ENCODE measurements at regions not wholly inside any gene's neighbourhood (a gene's known extent, or its start where the extent isn't known, plus 50 kb on each side); places are given as distances from the start of the nearest gene placed in this dataset.
"Not testable (repeated sequence)": the region's sequence is repeated elsewhere in the genome, so short reads cannot be mapped to it uniquely, and the experiment has no call there.

DNA sequence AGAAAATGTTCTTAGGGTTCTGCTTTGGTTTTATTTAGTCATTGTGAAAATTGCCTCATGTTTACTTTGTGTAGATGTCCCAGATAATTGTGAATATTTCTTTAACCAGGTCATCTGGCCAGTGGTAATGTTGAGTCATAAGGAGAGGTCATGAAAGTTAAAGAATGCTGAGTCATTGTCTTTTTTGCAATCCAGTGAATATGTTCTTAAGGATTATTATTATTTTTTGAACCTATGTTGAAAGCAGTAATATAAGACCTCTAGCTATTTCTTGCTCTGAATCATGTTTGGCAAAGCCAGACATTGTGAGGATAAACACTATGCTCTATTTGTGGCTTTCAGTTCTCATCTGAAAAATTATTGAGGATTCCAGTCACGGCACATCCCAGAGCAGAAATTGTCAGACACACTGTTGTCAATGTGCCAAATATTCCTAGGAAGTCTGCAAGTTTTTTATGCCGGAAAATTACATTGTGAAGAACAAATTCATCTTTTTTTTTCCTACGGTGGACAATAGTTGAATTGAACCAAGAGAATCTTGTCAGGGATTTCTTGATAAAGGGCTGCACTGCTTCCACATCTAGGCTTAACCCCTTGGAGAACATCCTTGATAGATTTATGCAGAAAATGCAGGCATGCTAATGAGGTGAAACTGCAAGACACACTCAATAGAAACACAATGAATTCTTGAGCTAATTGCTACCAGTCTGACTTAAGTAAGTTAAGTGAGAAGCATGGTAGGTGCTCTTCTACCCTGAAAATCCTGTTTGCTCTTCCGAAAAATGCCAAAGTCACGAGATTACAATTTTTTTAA is 369.6 kb downstream of the ATP23 start:
- Mint-ChIP-seq H3K4me3 (no peak overlapping the region), H3K36me3 (no peaks in the 10 kb centered on the region), H3K9me3 (peaks cover 6% of the 10 kb centered on the region), H3K4me1 (no peaks in the 10 kb centered on the region), H3K27ac (no peak overlapping the region), H3K27me3 (peaks cover 1% of the 10 kb centered on the region)

DNA sequence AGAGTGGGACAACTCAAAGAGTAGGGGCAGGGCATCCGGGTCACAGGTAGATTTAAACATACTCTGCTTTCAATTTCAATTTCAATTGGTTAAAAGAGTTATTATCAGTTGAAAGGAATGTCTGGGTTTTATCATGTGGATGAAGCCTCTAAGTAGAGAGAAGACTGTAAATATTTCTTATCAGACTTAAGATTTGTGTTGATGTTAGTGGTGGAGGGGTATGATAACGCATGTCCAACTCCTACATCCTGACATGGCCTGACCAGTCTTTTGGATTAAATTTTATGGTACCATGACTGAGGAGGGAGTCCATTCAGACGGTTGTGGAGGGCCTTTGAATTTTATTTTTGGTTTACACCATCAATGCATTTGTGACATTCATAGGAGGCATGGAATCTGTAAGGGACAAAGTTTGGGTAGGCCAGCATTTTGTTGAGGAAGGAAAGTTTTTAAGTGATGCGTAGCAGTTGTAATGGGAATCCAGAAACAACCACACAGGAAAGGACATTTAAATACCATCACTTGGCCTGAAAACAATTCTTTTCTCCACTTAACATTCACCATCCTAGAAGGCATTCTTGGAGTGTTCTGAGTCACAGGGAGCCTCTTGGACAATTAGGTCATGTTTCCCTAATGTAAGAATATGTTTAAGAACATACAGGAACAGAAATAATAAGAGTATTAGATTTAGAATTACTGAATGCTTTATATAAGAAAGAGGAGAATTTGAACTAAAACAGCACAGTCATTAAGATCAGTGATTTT is 371.9 kb downstream of the ATP23 start:
- H3K4me1 Mint-ChIP-seq = no peaks in the 10 kb centered on the region
- no peak overlapping the region for H3K4me3 Mint-ChIP-seq
- peaks cover 5% of the 10 kb centered on the region for H3K9me3 Mint-ChIP-seq
- peaks cover 1% of the 10 kb centered on the region for H3K36me3 Mint-ChIP-seq
- no peak overlapping the region for H3K27ac Mint-ChIP-seq
- H3K27me3 Mint-ChIP-seq = peaks cover 3% of the 10 kb centered on the region

DNA sequence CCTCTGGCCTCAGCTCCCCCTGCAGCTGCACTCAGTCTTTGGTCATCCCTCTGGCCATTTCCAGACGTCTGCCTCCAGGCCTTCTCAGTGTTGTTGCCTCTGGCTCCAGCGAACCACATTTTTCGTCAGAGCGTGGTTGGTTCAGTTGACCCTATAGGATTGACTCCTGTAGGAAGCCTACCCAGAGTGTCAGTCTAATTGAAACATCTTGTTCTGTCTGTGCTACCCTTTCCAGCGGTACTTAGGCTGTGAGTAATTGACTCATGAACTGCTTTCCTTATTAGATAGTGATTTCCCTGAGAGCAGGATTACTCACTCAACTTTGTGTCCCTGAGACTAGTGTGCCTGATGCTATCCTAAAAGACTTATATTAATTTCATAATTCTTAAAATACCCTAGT is 373.2 kb downstream of the ATP23 start:
- H3K27me3 Mint-ChIP-seq = peaks cover 3% of the 10 kb centered on the region
- peaks cover 14% of the 10 kb centered on the region for H3K9me3 Mint-ChIP-seq
- no peaks in the 10 kb centered on the region for H3K4me1 Mint-ChIP-seq
- H3K4me3 Mint-ChIP-seq = no peak overlapping the region
- H3K27ac Mint-ChIP-seq = no peak overlapping the region
- H3K36me3 Mint-ChIP-seq = peaks cover 1% of the 10 kb centered on the region

- peaks cover 2% of the 10 kb centered on the region for H3K27me3 Mint-ChIP-seq
- H3K4me3 Mint-ChIP-seq = no peak overlapping the region
- no peak overlapping the region for H3K27ac Mint-ChIP-seq
- no peaks in the 10 kb centered on the region for H3K4me1 Mint-ChIP-seq
- peaks cover 14% of the 10 kb centered on the region for H3K9me3 Mint-ChIP-seq
- H3K36me3 Mint-ChIP-seq = peaks cover 1% of the 10 kb centered on the region
Measured at GRCh38 chr12:58316926-58317325, 375.6 kb downstream of the ATP23 start.

DNA sequence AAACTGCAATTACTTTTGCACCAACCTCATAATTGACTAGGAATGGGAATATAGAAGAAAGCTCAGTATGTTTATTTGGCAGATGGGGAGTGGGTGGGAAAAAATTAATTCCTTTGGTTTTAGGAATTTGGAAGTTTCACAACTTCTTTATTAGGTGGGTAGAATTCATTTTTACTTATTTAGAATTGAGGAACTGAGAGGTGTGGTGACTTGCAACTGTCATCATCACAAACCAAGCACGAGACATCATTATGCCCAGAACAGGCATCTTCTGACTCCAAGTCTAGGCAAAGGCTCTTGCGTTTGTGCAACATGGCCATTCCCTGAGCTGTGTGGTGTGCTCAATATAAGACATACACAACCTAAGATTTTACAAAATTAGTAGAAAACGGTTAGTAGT is 380.0 kb downstream of the ATP23 start:
- Mint-ChIP-seq H3K9me3 (peaks cover 14% of the 10 kb centered on the region), H3K27ac (no peak overlapping the region), H3K4me3 (no peak overlapping the region), H3K27me3 (peaks cover 3% of the 10 kb centered on the region), H3K36me3 (peaks cover 1% of the 10 kb centered on the region), H3K4me1 (no peaks in the 10 kb centered on the region)

DNA sequence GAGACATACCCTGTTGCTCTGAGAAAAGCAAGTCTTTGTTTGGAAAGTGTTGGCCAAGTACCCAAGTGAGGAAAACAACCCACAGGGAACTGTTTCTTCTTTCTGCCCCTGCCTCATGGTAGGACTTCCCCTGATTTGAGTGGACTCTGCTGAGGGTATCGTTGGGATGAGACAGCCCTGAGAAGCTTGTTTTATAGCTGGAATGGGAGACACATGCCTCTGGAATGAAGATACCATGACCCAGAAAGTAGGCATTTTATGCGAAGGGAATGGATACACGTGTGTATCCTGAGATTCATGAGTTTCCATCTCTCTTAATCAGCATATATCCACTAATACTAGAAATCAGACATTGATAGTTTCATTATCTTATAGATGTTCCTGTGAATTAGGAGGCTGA is 382.3 kb downstream of the ATP23 start:
- no peak overlapping the region for H3K4me3 Mint-ChIP-seq
- peaks cover 1% of the 10 kb centered on the region for H3K27me3 Mint-ChIP-seq
- no peaks in the 10 kb centered on the region for H3K36me3 Mint-ChIP-seq
- no peaks in the 10 kb centered on the region for H3K4me1 Mint-ChIP-seq
- H3K27ac Mint-ChIP-seq = no peak overlapping the region
- peaks cover 9% of the 10 kb centered on the region for H3K9me3 Mint-ChIP-seq

DNA sequence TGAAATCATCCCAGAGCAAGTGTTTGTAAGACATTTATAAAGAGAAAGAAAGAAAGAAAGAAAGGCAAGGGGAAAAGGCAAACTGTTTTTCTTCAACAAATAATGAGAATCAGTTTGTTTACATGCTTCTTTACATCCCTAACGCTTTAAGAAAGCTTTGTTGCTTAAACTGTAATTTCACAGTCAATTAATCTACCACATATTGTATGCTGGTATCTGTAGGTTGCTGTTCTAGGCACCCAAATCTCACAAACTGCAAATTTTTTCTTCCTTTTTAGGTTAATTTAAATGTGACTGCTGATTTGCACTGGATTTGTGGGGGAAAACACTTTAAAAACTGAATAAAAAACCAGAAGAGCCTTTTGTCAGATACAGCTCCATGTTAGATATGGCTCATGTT is 384.2 kb downstream of the ATP23 start:
- H3K4me3 Mint-ChIP-seq = no peak overlapping the region
- no peaks in the 10 kb centered on the region for H3K9me3 Mint-ChIP-seq
- no peak overlapping the region for H3K27ac Mint-ChIP-seq
- no peaks in the 10 kb centered on the region for H3K36me3 Mint-ChIP-seq
- peaks cover 1% of the 10 kb centered on the region for H3K27me3 Mint-ChIP-seq
- no peaks in the 10 kb centered on the region for H3K4me1 Mint-ChIP-seq

- no peaks in the 10 kb centered on the region for H3K36me3 Mint-ChIP-seq
- H3K9me3 Mint-ChIP-seq = no peaks in the 10 kb centered on the region
- peaks cover 1% of the 10 kb centered on the region for H3K27me3 Mint-ChIP-seq
- H3K27ac Mint-ChIP-seq = no peak overlapping the region
- H3K4me3 Mint-ChIP-seq = no peak overlapping the region
- no peaks in the 10 kb centered on the region for H3K4me1 Mint-ChIP-seq
Measured at GRCh38 chr12:58326534-58326933, 385.2 kb downstream of the ATP23 start.

DNA sequence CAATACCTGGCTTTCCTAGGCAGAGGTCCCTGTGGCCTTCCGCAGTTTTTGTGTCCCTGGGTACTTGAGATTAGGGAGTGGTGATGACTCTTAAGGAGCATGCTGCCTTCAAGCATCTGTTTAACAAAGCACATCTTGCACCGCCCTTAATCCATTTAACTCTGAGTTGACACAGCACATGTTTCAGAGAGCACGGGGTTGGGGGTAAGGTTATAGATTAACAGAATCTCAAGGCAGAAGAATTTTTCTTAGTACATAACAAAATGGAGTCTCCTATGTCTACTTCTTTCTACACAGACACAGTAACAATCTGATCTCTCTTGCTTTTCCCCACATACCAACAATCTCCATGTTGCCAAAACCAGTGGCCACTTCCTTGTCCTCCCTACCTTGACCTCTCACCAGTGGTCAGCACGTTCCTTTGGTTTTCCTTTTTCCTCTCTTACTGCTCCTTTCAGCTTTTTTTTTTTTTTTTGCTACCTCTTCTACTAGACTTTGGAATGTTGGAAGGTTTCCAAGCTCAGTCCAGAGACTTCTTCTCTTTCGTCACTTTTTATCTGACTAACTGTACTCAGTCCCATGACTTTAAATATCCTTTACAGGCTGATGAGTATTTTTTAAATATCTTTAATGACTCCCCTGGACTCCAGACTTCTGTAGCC is 395.3 kb downstream of the ATP23 start:
- not testable (repeated sequence) for H3K4me3 Mint-ChIP-seq, H3K9me3 Mint-ChIP-seq, H3K36me3 Mint-ChIP-seq, H3K4me1 Mint-ChIP-seq, H3K27ac Mint-ChIP-seq, H3K27me3 Mint-ChIP-seq

DNA sequence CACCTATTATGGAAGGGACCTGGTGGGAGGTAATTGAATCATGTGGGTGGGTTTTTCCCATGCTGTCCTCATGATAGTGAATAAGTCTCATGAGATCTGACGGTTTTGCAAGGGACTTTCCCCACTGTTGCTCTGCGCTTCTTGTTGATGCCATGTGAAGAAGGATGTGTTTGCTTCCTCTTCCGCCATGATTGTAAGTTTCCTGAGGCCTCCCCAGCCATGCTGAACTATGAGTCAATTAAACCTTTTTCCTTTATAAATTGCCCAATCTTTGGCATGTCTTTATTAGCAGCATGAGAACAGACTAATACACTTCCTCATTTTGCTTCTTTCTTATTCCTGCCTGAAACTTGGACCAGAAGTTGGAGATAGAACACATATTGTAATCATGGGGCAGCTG is 396.2 kb downstream of the ATP23 start:
- H3K27me3 Mint-ChIP-seq, H3K4me1 Mint-ChIP-seq, H3K36me3 Mint-ChIP-seq, H3K27ac Mint-ChIP-seq, H3K4me3 Mint-ChIP-seq, H3K9me3 Mint-ChIP-seq: not testable (repeated sequence)

- no peak overlapping the region for H3K27ac Mint-ChIP-seq
- no peaks in the 10 kb centered on the region for H3K36me3 Mint-ChIP-seq
- H3K4me1 Mint-ChIP-seq = no peaks in the 10 kb centered on the region
- peaks cover 10% of the 10 kb centered on the region for H3K27me3 Mint-ChIP-seq
- no peaks in the 10 kb centered on the region for H3K9me3 Mint-ChIP-seq
- no peak overlapping the region for H3K4me3 Mint-ChIP-seq
Measured at GRCh38 chr12:58341791-58342190, 400.4 kb downstream of the ATP23 start.

GRCh38 chr12:58342736-58343135 is 401.4 kb downstream of the ATP23 start:
- Mint-ChIP-seq H3K4me3 (no peak overlapping the region), H3K4me1 (no peaks in the 10 kb centered on the region), H3K9me3 (no peaks in the 10 kb centered on the region), H3K27ac (no peak overlapping the region), H3K27me3 (peaks cover 9% of the 10 kb centered on the region), H3K36me3 (no peaks in the 10 kb centered on the region)

DNA sequence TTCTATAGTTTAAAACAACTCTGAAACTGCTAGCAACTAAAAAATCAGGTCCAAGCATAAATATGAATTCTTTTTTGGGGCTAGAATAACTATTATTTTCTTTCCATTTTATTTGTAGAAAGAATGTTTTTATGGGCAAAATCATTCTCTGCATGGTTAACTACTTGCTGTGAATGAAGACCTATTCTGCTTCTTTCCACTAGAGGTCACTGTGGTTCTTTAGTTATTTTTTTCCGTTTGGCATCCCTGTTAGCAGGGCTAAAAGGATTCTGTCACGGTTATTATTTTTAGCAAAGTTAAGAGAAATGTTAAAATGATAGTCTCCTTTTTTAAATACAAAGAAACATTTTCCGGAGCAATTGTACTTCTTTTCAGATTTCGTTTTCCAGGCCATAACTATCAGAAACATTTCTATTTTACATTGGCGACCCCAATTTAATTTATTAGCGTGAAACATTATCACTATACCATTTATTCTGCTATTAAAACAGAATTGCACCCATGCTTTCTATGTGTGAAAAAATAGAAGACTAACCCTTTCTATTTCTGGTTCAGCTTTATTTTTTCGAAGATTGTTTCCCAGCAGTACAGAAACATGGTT is 404.8 kb downstream of the ATP23 start:
- H3K4me1 Mint-ChIP-seq = no peaks in the 10 kb centered on the region
- no peaks in the 10 kb centered on the region for H3K9me3 Mint-ChIP-seq
- H3K27ac Mint-ChIP-seq = no peak overlapping the region
- peaks cover 14% of the 10 kb centered on the region for H3K27me3 Mint-ChIP-seq
- no peak overlapping the region for H3K4me3 Mint-ChIP-seq
- no peaks in the 10 kb centered on the region for H3K36me3 Mint-ChIP-seq

GRCh38 chr12:58347188-58347587 is 405.8 kb downstream of the ATP23 start:
- Mint-ChIP-seq H3K9me3 (no peaks in the 10 kb centered on the region), H3K27ac (no peak overlapping the region), H3K4me1 (no peaks in the 10 kb centered on the region), H3K27me3 (peaks cover 14% of the 10 kb centered on the region), H3K36me3 (no peaks in the 10 kb centered on the region), H3K4me3 (no peak overlapping the region)

- Mint-ChIP-seq H3K9me3 (no peaks in the 10 kb centered on the region), H3K4me1 (no peaks in the 10 kb centered on the region), H3K27me3 (peaks cover 14% of the 10 kb centered on the region), H3K27ac (no peak overlapping the region), H3K4me3 (no peak overlapping the region), H3K36me3 (no peaks in the 10 kb centered on the region)
Measured at GRCh38 chr12:58347691-58348090, 406.3 kb downstream of the ATP23 start.

- peaks cover 14% of the 10 kb centered on the region for H3K27me3 Mint-ChIP-seq
- no peaks in the 10 kb centered on the region for H3K9me3 Mint-ChIP-seq
- H3K4me3 Mint-ChIP-seq = no peak overlapping the region
- no peaks in the 10 kb centered on the region for H3K4me1 Mint-ChIP-seq
- H3K27ac Mint-ChIP-seq = no peak overlapping the region
- H3K36me3 Mint-ChIP-seq = no peaks in the 10 kb centered on the region
Measured at GRCh38 chr12:58349161-58349560, 407.8 kb downstream of the ATP23 start.

Measured in activated naive CD4-positive, alpha-beta T cell treated with anti-CD3 and anti-CD28 coated beads, Interleukin-2, amount 50 U/mL, for 24 hours (primary cell).